Cardiac septum (tissue), 1 donor: ENCODE measurements at regions not wholly inside any gene's neighbourhood (a gene's known extent, or its start where the extent isn't known, plus 50 kb on each side); places are given as distances from the start of the nearest gene placed in this dataset.

Experiments
- DNase-seq: peaks from one replicate; pipeline ENCODE4 v3.0.0-alpha.2; 2020; ENCODE audit warnings: low spot score
- intact Hi-C: fragments of 100-400 bp; cut with DNase I; formaldehyde crosslinking; loops from one replicate; pipeline ENCODE4 v1.14.0; 2022
- donor health status: DM: no; HTN: no; CAD: no.

DNA sequence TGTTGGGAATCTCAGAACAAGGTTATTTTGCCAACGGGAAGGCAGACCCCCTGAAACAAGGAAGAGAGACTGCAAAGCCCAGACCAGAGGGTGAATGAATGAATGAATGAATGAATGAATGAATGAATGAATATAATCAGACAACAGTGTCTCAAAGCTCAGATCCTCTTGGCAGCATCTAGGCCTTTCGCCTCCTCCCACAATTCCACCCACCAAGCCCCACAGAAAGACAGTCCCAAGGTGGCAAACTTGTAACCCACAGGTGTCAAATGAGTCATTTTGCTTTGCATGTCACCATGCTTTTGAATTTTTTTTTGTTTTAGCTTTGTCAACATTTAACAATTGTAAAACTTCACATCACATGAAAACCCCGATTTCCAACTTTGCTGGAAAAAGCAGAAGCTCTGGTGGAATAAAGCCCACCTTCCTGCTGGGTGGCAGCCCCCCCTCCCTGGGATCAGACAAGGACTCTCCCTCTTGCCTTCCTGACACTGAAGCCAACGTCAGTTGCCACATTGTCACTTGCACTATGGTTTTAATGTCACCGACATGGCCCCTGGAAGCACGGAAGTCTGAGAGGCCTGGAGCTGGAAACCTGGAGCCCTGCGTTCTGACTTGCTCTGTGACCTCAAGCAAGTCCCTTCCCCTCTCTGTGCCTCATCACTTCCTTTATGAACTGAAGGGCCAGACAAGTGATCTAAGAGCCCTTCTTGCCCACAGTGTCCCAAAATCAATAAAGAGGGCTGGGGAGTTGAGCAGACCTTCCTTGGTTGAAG is 134.6 kb upstream of the RUNX3 start:
- intact Hi-C loops, result no loop called here
- peak; percentile 49 for DNase-seq

DNA sequence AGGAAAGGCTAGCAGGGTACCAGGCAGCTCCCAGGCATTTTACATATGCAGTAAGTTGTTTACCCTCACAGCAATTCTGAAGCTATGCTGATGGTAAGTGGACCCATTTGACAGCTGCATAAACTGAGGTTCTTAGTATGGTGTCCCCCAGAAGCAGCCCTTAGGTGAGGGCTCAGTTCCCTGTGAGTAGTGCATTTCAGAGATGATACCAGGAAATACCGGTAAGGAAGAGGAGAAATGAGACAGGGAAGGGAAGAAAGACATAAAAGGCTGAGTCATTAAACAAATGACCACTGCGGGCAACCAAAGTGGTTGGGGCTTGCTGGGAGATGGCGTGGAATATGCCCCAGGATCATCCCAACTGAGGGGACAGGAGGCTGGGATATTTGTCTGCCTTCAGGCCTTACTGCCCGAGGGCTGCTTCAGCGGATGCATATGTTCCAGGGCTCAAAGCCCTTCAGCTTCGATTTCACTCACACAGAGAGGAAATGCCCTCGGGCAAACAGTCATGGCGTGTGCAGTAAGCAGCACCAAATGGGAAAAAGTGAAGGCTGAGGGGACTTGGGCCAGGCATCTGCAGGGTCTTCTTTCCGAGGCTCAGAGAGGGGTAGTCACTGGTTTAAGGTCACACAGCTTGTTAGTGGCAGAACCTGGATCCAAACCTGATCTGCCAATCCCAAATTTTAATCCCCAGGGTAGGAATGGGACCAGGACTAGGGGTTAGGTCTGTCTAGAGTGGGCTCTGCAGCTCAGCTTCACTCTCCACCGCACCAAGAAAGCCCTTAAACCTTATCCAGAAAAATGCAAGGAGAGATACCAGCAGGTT is 133.7 kb upstream of the RUNX3 start:
- intact Hi-C loops, result no loop called here
- DNase-seq, result peak; percentile 20

DNA sequence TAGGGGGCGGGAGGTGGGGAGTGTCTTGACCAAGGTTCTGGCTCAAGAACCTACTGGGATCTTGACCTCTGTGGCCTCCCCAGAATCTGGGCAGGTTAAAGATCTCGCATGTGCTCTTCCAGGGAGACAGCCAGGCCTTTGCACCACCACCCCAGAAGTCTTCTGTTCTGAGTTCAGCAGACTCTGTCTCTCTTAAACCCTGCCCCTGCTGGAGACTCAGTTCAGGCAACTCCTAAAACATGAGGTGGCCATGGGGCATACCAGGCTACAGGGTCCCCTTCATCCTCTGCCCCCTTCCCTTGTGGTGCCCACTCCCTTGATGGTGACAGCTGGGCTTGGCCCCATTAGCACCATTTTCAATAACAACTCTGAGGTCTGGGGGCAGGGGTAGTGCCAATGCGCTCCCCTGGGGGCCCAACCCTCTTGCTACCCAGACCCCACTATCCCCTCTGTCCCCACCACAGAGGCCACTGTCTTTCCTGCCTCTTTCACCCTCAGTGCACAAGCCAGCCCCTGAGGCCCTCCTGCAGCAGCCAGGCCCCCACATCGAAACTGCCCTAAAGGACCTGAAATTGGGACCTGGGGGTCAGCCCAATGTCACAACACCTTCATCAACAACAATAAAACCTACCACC is 132.7 kb upstream of the RUNX3 start:
- intact Hi-C loops, result no loop called here

DNA sequence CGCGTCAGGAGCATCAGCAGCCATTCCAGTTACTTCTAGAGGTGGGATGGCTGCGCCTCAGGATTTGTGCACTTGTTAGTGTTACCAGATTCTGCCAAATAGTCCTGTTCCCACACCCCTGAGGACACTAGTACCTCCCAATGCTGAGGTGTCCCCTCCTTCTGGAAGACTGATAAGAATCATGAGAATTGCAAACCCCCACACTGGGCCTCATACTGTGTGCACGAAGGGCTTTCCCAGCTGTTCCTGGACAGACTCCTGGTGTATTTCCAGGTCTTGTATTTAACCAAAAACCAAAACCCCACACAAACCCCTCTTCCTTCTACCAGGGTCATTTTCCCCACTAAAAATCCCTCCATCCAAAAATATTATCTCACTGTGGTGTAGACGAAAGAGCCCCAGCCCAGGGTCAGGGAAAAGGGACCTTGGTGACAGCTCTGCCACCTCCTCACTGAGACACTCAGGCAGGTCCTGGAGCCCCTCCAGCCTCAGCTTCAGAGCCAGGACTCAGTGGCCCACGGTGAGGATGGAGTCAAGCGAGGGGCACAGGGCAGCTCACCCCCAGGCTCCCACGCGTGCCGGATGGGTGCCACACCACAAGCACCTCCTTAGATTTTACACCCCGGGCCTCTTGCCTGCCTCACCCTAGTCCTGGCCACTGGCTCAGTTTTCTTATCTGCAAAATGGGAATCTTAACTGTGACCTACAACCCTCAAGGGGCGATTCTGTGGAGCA is 131.4 kb upstream of the RUNX3 start:
- intact Hi-C loops, result no loop called here
- DNase-seq, result no peak

More for the DNA sequence above, 132.7 kb upstream of the RUNX3 start:
- DNase-seq, result peak; percentile 33

DNA sequence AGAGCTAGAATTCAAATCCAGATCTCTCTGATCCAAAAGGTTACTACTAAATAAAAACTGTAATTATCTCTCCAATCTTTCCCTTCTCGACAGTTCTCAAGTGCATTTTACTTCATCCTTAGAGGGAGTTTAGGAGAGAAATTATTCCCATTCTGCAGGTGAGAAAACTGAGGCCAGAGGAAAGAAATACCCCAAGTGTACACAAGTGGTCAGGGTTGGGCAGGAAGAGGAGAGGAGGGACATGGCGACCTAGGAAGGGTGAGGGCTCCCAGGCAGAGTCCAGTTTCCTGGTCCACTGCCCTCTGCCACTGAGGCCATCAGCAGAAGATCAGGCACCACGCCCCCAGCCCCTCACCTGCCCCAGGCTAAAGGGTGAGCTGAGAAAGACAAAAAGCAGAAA is 127.1 kb upstream of the RUNX3 start:
- DNase-seq, result no peak
- intact Hi-C loops, result no loop called here

DNA sequence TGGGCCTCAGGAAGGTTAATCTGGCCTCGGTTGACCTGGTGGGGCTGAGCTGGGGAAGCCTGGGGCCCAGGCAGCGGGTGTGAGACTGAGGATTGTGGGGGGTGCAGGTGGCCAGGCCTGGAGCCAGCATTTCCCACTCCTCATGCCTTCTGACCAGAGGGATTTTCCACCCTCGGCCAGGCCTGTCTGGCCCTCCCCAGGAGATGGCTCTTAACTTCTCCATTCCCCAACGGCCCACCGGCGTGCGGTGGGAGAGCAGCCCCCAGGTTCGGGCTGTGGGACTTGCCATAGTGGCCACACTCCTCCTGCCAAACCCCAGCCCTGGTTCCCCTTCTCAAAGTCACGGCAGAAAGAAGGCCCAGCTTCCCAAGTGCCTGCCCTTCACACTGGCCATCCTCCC is 126.5 kb upstream of the RUNX3 start:
- intact Hi-C loops, result no loop called here
- no peak for DNase-seq

DNA sequence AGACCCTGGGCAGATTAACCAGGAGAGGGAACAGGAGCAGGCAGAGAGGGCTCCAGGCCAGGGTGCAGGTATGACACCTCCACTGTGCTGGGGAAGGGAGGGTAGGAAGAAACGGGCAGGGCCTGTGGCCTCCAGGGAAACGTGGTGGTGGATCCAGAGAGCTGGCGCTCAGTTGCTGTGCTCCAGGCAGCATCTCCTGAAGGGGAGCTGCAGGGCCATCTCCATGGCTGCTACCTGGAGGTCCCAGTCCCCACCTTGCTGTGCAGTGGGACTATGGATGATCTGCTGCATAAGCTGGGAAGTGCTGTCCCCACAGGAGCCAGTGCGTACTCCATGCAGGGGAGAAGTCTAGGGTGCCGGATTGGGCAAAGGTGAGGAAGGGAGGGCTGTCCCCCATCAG is 125.9 kb upstream of the RUNX3 start:
- DNase-seq, result no peak
- intact Hi-C loops, result no loop called here

DNA sequence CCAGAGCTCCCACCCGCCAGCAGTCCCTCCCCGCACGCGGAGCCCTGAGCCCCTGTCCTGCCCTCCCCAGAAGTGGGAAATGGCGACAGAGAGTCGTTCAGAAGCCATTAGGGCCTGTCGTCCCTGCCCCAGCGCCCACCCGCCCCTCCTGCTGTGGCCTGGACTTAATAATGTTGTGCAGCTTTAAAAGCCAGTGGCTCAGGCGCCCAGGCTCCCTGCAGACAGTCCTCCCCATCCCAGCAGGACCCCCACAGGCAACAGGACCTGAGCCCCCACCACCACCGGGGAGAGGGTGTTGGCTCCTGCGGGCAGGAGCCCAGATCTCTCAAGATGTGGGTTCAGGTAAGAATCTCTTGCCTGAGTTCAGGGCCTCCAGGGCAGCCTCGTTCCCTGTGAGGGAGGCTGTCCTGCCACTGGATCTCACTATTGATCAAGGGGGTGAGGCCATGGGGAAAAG is 125.3 kb upstream of the RUNX3 start:
- intact Hi-C loops, result no loop called here
- no peak for DNase-seq

DNA sequence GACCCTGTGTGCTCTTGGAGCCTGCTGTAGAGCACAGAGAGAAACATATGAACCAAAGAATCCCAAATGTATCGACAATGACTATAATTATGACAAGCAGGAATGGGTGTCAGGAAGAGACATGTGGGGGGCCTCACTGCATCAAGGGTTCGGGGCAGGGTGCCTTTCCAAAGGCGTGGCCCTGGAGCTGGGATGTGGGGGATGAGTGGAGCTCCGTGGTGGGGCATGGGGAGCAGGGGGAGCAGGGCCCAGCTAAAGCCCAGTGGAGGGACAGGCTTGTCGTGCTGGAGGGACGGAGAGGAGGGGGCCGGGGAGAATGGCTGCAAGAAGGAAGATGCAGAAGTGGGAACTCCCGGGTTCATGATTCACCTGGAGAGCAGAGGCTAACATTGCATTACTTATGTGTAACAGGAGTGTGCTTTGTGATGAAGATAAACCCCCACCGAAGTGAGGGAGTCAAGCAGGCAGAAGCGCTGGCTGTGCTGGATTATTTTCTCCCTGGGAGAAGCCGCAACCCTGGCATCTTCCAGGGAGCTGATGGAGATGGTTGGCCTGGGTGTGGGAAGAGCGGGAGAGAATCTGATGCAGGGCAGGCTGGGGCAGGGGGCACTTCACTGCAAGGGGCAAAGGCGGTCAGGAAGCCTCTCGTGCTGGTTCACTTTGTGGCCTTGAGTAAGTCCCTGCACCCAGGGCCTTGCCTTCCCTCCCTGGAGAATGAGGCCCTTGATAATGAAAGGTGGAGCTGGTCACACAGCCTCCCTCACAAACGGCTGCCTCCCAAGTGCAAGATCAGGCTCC is 124.6 kb upstream of the RUNX3 start:
- intact Hi-C loops, result no loop called here
- no peak for DNase-seq

DNA sequence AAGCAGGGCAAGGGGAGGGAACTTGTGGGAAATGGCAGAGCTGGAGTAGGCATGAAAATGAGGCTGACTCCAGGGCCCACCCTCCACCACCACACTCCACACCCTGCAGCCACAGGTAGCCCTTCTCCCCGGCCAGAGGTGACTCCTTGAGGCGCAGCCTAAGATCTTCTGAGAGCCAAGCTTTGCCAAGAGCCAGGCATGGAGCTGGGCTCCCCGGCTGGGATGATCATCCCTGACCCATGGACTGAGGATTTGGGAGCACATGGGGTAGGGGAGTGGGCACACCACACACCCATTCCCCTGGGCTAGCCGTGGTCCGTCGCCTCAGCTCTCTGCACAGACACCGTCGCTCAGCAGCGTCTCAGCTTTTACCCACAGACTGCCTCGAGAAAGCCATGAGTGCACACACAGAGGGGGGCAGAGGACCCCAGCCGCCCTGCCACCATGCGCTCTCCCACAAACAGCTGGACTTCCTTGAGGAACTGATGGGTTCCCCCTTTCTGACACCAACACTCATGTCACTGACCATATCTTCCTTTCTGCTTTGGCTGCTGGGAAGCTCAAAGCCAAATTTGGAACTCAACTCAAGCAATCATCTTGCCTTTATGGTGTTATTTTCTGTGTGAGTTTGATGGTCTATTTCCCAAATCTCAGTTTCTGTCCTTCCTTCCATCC is 123.6 kb upstream of the RUNX3 start:
- no peak for DNase-seq
- intact Hi-C loops, result no loop called here

DNA sequence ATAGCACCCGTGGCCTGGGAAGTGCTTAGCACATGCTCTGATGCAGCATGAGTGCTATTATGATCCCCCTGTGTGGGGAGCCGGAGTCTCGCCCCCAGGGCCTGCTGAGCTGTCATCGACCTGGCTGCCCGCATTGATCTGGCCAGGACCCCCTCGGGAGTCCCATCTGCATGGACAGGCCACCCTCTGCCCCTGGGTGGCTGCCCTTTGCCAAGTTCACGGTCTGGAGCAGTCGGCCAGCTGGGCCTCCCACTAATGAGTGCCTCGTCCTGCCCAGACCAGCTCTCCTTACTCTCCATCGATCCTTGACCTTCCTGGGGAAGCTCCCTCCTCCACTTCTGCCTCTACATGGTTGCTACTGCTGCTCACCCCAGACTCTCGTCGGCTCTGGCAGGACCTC is 121.8 kb upstream of the RUNX3 start:
- no peak for DNase-seq
- intact Hi-C loops, result no loop called here

DNA sequence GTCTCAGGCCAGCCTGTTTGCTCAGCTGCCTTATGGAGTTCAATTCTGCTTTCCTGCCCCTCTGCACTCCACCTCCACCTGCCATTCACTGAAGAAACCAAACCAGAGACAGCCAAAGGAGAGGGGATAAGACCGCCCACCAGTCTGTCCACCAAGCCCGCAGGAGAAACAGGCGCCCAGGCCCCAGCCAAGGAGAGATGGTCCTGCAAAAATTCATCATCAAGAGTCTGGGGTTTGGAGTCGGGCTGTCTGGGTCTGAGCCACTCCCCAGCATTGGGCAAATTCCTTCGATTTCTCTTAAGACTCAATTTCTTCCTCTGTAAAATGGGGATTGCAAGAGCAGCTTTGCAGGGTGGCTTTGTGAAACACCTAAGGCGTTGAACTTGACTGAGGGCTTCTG is 121.4 kb upstream of the RUNX3 start:
- intact Hi-C loops, result no loop called here
- DNase-seq, result no peak

DNA sequence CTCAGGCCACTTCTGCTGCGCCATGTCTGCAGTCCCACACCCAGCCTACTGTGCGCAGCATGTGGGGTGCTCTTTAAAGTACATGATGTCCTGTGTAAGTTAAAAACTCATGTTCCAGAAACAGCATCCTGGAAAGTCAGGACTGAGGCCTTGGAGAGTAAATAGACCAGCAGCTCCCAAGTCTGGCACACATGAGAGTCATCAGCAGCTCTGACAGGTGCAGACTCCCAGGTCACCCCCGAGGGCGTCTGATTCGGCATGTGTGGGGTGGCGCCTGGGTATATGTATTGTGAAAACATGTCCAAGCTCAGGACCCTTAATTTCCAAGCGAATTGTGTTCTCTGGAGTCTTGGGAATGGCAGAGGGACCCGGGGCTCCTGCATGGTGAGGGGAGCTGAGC is 120.1 kb upstream of the RUNX3 start:
- no peak for DNase-seq
- intact Hi-C loops, result no loop called here

DNA sequence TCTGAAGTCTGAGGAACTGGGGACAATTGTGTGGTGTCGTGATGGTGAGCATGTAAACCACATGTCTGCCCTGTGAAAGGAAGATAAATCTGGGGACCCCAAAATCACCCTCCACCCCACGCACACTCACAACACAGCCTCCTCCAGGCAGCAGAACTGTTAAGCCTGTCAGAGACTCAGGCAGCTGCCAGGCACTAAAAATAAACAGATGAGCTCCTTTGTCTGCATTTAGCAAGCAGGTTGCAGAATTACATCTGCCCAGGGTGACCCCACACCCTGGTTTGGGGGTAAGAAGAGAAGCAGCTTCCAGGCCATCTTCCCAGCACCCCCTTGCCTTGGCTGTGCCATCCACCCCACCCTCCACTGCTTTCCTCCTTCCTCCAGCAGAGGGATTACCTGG is 119.1 kb upstream of the RUNX3 start:
- DNase-seq, result no peak
- intact Hi-C loops, result no loop called here

DNA sequence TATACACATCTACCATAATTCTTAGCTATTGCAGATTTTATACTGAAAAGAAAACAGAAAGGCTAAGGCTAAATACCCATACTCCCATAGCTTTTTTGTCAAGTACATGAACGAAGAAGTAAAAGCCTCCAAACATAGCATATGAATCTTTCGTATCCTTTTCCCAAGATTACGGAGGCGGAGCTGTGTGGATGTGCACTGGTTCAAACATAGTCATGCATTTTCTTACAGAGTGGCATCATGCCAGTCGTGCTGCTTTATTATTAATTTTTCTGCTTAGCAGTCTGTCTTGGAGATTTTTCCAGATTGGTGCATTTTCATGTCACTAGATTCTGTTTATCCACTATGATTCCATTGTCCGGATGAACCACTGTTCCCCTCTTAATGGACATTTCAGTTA is 118.7 kb upstream of the RUNX3 start:
- intact Hi-C loops, result no loop called here
- DNase-seq, result no peak

DNA sequence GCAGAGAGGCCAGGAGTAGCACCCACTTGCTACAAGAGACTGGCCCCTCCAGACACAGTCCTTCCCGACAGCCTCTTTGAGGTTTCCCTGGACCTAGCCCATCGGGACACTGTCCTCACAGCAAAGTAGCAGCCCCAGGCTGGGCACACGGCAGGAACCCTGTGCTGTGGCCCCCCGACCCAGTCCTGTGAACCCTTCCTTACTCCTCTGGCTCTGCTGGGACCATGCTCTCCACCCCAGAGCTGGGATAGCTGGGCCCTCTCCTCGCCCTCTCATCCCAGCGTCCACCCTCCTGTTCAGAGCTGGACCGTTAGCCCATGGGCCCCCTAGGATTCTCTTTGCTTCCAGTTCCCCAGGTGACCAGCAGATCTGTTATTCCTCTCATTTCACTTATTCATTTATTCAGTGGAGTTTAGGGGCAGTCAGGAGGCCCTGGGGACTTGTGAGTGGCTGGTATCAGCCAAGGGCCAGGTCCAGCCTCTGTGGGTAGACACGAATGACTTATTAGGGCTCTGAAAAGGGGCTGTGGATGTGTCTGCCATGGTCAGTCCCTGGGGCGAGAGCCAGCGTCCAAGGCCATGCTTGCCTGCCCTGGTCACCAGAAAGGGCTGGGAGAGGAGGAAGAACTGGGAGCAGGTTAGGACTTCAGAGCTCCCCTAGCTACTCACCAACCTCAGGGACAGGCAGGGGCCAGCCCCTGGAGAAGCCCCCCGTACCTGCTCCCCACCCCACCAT is 117.6 kb upstream of the RUNX3 start:
- intact Hi-C loops, result no loop called here
- no peak for DNase-seq

DNA sequence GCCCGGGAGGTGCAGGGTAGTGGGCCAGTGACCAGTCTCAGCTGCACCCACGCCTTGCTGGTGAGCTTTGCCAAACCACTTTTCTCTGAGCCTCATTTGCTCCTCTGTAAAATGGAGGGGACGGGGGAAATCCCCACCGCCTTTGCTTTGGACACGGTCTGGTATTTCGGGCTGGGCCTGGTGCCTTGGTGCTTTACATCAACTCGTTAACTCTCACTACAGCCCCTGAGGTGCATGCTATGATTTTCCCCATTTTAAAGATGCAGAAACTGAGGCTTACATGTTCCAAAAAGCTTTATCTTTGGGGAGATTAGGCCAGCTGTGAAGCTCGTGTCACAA is 116.1 kb upstream of the RUNX3 start:
- intact Hi-C loops, result no loop called here
- DNase-seq, result no peak
